GM06990 (cell line): ENCODE measurements at regions not wholly inside any gene's neighbourhood (a gene's known extent, or its start where the extent isn't known, plus 50 kb on each side); places are given as distances from the start of the nearest gene placed in this dataset.

Source experiments
- DNase-seq: peaks from one replicate; pipeline ENCODE4 v3.0.0-alpha.2; 2011; ENCODE audit not compliant: insufficient read length; ENCODE audit errors: extremely low read depth
- H3K27me3 ChIP-seq: replicated peaks from 2 replicates; pipeline ENCODE4 v1.6.0; 2011; ENCODE audit warnings: low read length; ENCODE audit not compliant: control insufficient read depth, insufficient read depth
- H3K36me3 ChIP-seq: 2 replicates; pipeline ENCODE4 v1.5.1; 2011; ENCODE audit warnings: low read length; ENCODE audit not compliant: control insufficient read depth, insufficient read depth
- H3K4me3 ChIP-seq: replicated peaks from 2 replicates; pipeline ENCODE4 v1.5.1; 2011; ENCODE audit warnings: low read depth, mild to moderate bottlenecking, control low read depth, low read length
- CTCF ChIP-seq: IDR thresholded peaks from 2 replicates; pipeline ENCODE4 v1.5.1; 2011; ENCODE audit warnings: low read length, control low read depth, mild to moderate bottlenecking, inconsistent platforms; ENCODE audit not compliant: insufficient read depth, poor library complexity, severe bottlenecking

DNA sequence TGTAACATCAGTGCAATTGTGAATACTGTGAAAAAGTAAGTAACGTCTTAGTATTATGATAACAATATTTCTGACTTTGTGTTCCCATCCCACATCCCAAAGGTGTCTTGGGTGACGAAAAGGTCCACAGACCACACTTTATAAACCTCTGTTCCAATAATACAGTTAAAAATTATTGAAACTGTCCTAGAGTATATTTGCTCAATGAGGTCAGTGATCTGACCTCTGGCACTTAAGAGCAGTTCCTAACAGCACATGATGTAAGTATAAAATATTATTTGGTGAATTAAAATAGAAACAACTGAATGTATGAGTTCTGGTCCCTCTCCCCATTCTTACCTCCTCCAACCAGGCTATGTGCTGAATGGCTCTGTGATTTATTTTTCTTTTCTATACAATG, 566.4 kb upstream of the MMS22L start:
- DNase-seq: no peak
- no peaks in the 10 kb centered on the region for H3K27me3 ChIP-seq
- no peak for TF ChIP-seq CTCF
- H3K36me3 ChIP-seq: no peaks in the 10 kb centered on the region
- no peak overlapping the region for H3K4me3 ChIP-seq

- no peak for TF ChIP-seq CTCF
- no peaks in the 10 kb centered on the region for H3K36me3 ChIP-seq
- H3K27me3 ChIP-seq: no peaks in the 10 kb centered on the region
- no peak for DNase-seq
- H3K4me3 ChIP-seq: no peak overlapping the region
Observed at GRCh38 chr6:97850458-97851212, 567.6 kb upstream of the MMS22L start.

DNA sequence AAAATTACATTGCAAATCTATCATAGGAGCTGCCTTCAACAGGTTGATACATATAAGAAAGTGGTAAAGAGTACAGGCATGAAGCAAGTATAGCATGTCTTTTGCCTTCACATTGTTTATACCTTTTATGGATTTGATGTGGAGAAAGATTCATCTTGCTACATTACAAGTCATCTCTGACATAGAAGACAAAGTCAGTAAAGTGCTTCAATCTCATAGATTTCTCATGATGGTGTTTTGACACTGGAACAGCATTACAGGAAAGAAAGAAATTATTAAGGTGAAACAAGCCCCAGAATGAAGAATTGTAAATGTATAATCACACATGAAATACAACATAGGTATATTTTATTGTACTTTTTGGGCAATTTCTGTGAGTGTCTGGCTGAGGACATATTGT, 580.7 kb upstream of the MMS22L start:
- DNase-seq: no peak
- H3K36me3 ChIP-seq: no peaks in the 10 kb centered on the region
- TF ChIP-seq CTCF: no peak

DNA sequence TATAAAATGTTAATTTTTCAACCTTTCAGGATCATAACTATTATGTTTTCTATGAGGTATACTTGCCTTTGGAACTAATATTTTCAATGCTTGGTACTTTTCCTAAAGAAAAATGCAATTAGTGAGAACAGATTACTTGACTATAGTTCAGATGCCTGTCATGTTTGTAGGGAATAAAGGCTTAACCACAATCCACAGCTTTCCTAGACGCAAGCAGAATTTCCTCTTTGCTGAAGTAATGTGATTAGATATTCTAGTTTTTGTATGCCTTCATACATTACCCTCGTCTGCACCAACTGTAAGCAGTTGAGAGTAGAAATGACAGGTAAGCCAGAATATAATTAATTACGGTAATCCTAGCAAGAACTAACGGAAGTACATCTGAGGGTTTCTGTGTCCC, 581.4 kb upstream of the MMS22L start:
- no peak overlapping the region for H3K4me3 ChIP-seq
- DNase-seq: no peak
- TF ChIP-seq CTCF: no peak

More for the DNA sequence above, 580.7 kb upstream of the MMS22L start:
- Histone ChIP-seq H3K4me3 (no peak overlapping the region), H3K27me3 (no peaks in the 10 kb centered on the region)

DNA sequence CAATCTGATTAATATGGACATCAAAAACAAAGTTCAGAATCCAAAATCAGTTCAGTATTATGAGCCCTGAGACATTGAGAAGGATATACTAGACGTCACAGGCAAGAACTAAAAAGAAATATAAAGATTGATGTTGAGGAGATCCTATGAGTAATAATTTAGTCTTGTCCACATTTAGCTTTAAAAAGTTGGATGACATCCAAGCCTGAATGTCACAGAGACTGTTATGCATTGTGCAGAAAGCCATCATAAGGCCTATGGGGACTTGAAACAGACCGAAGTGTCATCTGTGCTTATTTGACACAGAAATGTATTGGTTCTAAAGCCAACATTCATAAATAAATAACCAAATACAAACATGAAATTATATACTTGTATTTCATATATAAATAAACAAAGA, 581.8 kb upstream of the MMS22L start:
- Histone ChIP-seq H3K27me3 (no peaks in the 10 kb centered on the region), H3K4me3 (no peak overlapping the region), H3K36me3 (no peaks in the 10 kb centered on the region)
- TF ChIP-seq CTCF: no peak
- no peak for DNase-seq

More for the DNA sequence above, 581.4 kb upstream of the MMS22L start:
- no peaks in the 10 kb centered on the region for H3K27me3 ChIP-seq
- no peaks in the 10 kb centered on the region for H3K36me3 ChIP-seq

DNA sequence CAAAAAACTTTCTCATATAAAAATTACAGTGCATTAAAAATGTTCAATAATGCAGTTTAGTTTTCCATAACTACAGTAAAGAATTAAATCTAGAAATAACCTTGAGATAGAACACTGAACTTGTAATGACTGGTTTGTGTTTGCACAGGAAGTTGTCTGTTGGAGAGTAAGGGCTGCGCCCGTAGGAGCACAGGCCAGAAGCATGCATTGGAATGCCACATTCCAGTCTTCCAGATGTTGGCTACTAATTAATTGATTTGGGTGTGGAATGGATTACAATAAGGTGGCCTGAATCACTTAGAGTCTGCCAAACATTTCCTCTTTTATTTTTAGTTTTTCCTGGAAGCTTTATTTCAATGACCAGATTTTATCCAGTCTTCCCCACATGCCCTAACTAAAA, 582.6 kb upstream of the MMS22L start:
- Histone ChIP-seq H3K4me3 (no peak overlapping the region), H3K36me3 (no peaks in the 10 kb centered on the region), H3K27me3 (no peaks in the 10 kb centered on the region)
- TF ChIP-seq CTCF: no peak
- no peak for DNase-seq
